GM12891 (cell line): ENCODE measurements at regions not wholly inside any gene's neighbourhood (a gene's known extent, or its start where the extent isn't known, plus 50 kb on each side); places are given as distances from the start of the nearest gene placed in this dataset.
"Not testable (repeated sequence)": the region's sequence is repeated elsewhere in the genome, so short reads cannot be mapped to it uniquely, and the experiment has no call there.

ENCODE experiments used
- PAX5 ChIP-seq: IDR thresholded peaks from 2 replicates; pipeline ENCODE4 v1.6.1; 2011; ENCODE audit warnings: low read length, moderate library complexity, mild to moderate bottlenecking; ENCODE audit not compliant: insufficient read depth, severe bottlenecking
- POLR2A ChIP-seq: IDR thresholded peaks from 2 replicates; pipeline ENCODE4 v1.6.1; 2011; ENCODE audit warnings: low read depth, low read length, control low read depth
- POLR2AphosphoS5 ChIP-seq: IDR thresholded peaks from 2 replicates; pipeline ENCODE4 v1.6.1; 2011; ENCODE audit warnings: low read depth, low read length, control low read depth
- POU2F2 ChIP-seq: IDR thresholded peaks from 2 replicates; pipeline ENCODE4 v1.6.1; 2011; ENCODE audit warnings: low read depth, mild to moderate bottlenecking, control low read depth, low read length, moderate library complexity
- TAF1 ChIP-seq: IDR thresholded peaks from 2 replicates; pipeline ENCODE4 v1.6.1; 2011; ENCODE audit warnings: low read depth, low read length, control low read depth

DNA sequence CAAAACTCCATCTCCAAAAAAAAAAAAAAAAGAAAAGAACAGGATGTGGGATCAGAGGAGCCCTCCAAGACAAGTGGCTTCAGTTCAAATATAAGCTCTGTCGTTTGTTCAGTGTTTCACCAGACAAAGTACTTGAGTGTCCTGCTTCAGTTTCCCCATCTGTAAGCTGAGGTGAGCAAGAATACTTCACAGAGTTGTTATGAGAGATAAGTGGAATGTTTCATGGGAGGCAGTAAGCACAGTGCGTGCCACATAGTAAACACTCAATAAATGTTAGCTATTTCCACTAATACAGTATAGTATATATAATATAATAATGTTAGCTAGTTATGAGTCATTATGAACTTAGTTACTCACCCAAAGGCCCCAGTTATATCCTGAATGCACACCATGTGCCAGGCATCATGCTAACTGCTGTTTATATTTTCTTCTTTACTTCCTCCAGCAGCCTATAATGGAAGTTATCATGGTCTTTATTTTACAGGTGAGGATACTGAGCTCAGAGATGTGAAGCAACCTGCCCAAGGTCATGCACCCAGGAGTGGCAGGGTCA, 162.5 kb downstream of the NPIPA8 start:
- not testable (repeated sequence) for TF ChIP-seq POLR2A, POLR2AphosphoS5, PAX5, TAF1, POU2F2
